ENCODE measurements at regions not wholly inside any gene's neighbourhood (a gene's known extent, or its start where the extent isn't known, plus 50 kb on each side); places are given as distances from the start of the nearest gene placed in this dataset.

- DNase-seq, result no peak
Measured at GRCh38 chr13:38520041-38520440, 166.8 kb upstream of the FREM2 start.

DNA sequence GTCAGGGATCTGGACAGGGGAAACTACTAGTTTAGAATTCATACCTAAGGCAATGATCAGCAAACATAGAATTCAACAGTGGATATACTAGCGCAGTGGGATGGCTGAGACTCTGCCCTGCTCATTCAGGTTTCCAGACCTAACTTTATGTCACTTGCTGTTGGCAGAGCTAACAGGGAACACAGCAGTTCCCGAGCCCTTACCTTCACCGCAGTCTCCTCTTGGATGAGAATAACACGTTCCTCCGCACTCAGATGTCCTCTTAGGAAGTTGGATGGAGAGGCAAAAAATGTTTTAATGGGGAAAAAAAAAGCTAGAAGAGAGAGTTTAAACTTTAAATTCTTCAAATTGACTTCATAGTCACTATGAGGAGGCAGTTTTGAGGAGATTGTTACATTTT, 159.7 kb upstream of the FREM2 start:
- no peak for DNase-seq

DNA sequence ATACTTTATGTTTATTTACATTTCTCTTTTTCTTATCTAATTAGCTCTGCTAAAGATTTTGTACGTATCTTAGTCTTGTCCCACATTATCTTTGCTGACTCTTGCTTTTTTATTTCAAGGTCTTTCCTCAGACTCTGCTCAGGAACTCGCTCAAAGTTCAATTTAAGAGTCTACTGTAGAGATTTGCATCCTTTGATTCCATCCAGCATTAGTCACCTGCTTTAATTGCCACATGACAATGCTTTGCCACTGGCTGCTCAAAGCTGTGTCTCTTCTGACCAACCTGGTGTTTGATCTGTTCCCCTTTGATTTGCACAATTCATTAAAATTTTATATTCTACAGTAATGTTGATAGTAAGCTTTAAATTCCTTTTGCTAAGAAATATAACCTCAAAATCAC, 157.9 kb upstream of the FREM2 start:
- peak; percentile 49 for DNase-seq

GRCh38 chr13:38530492-38530891, 156.4 kb upstream of the FREM2 start:
- DNase-seq, result peak; percentile 5

GRCh38 chr13:38535261-38535660, 151.6 kb upstream of the FREM2 start:
- DNase-seq, result peak; percentile 92

GRCh38 chr13:38537051-38537450, 149.8 kb upstream of the FREM2 start:
- DNase-seq, result no peak

GRCh38 chr13:38538422-38538821, 148.5 kb upstream of the FREM2 start:
- peak; percentile 87 for DNase-seq

- DNase-seq, result no peak
Measured at GRCh38 chr13:38539632-38540031, 147.2 kb upstream of the FREM2 start.

GRCh38 chr13:38542601-38543000, 144.3 kb upstream of the FREM2 start:
- DNase-seq, result no peak

DNA sequence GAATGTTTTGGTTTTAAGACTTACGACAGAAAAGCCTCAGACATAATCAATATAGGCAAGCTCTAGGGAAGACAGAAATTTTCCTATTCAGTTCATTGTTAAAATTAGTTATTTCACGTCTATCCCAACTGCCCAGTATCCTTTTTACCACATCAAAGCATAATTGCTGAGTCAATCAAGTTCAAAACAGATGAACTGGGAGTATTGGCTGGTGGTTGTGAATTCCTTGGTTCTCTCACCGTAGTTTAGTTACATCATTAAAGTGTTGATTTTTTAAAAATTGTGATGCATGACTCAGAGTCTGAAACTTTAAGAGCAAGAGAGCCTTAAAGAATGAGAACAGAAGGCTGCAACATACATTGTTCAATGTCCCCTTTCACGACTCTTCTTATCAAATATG, 143.3 kb upstream of the FREM2 start:
- no peak for DNase-seq

- DNase-seq, result no peak
Measured at GRCh38 chr13:38563739-38564138, 123.1 kb upstream of the FREM2 start.

DNA sequence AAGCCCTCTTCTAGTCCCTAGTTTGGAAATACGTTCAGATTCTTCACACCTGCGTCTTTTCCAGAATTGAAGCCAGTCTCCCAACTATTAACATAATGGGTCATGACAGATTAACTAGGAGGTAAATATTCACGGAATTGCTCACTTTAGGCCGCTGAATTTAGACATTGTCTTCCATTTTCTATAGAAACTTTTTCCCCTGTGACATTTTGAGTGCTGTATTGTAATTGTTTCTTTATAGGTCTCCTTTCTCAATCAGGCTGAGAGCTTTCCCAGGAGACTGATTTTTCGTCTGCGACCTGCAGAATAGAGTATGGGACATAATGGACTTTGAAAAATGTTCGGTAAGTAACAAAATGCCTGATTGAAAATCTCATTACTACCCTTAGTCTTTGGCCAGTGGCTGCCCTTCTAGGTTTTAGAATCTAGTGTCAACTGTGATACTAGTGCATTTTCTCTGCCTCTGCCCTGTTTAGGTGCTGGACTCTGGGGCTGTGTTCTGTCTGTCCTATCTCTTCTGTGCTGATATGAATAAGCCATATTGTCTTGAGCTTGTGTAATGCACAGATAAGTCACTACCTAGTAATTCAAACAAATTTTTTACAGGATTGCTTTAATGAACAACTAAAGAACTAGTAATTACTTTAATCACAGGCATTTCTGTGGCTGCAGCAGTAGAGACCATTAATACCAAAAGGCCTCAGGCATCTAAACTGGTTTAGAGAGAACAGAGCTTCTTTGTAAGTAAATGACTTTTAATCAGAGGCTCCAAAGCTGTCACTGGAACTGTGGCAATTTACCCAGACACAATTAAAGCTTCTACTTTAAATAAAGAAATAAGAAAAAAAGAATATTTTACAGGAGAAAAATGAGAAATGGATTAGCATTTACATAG, 122.4 kb upstream of the FREM2 start:
- peak; percentile 80 for DNase-seq

DNA sequence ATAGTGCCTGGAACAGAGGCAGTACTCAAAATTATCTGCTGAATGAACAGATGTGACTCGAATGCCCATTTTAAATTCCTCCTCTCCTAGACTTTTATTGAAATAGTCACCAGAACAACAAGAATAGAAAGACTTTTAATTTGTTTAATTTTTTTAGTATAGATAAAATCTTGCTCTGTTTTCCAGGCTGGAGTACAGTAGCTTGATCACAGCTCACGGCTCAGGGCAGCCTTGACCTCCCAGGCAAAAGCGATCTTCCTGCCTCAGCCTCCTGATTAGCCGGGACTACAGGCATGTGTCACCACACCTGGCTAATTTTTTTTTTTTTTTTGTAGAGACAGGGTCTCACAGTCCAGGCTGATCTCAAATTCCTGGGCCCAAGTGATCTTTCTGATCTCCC, 120.9 kb upstream of the FREM2 start:
- no peak for DNase-seq

- peak; percentile 81 for DNase-seq
Measured at GRCh38 chr13:38566519-38566918, 120.4 kb upstream of the FREM2 start.

GRCh38 chr13:38570706-38571105, 116.2 kb upstream of the FREM2 start:
- no peak for DNase-seq

- DNase-seq, result no peak
Measured at GRCh38 chr13:38575427-38575826, 111.5 kb upstream of the FREM2 start.

DNA sequence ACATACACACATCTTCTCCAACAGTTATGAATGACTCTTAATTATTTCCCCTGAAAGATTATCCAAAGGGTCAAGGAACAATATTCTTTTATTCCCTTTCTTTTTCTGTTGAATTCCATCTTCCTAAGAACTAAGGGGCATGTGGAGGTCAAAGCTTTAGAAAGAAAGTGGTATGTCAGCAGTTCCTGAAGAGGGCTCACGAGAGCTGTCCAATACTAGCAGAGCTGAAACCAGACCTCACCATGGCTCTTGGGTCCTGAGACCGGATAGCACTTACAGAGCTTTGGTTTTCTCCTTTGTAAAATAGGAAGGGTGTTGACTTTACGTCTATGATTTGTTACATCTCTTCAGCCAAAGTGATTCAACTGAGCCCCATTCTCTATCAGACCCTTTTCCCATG, 109.8 kb upstream of the FREM2 start:
- no peak for DNase-seq

DNA sequence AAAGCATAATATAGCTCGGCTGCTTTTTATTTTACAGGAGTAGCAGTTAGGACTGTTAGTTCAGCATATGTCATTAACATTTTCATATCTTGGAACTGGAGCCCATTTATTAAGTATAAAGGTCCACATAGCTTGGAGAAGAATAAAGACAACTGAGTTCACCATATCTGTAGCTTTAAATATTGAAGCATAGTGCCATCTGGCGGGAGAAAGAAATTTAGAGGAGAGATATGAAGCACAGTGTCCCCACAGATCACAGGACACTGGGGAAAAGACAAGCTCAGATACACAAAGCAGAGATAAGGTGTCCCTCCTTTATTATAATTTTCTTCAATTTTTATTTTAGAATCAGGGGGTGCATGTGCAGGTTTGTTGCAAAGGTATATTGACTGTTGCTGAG, 104.7 kb upstream of the FREM2 start:
- DNase-seq, result peak; percentile 72

- DNase-seq, result no peak
Measured at GRCh38 chr13:38590230-38590629, 96.6 kb upstream of the FREM2 start.

DNA sequence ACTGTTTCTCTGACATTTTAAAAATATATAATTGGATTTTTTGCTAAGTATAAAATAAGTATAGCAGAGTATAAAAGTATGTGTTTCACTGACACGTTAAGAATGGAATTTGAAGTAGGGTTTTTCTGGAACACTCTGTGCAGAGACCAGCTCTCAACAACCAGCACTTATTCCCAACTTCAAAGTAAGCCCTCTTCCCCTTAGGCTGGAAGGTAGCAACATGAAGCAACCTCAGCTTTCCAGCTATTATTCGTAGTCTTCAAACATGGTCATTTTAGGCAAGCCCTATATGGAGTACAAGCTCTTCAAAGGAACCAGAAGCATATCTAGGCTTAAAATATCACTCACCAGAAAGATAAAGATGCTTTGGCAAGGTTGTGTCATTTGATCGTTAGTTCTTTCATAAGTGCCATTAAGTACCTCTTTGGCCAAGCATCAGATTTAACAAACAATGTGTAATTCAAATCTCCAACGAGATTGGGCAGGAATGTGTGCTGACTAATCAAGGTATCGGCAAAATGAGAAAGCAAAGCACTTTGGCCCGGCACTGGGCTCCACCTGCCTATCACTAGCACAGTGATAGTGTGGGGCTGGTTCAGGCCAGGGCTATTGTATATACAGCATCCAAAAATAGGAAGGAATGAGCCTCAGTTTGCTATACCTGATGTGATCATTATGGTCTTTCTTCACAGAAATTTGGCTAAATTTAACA, 95.9 kb upstream of the FREM2 start:
- DNase-seq, result peak; percentile 64

DNA sequence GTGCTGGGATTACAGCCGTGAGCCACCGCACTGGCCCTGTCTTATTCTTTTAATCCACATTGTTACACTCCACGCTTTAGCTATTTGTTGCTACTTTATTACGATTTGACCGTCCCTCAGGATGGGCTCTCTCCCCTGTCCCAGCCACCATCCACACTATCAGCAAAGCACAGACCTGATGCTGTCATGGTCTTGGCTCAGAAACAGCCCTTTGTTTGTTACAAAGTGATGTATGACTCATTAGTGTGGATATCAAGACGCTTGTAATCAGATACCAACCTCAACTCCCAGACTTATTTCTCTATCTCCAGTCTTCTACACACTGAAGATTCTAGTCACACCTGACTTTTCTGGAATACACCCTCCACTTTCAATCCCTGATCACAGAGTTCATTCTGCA, 84.6 kb upstream of the FREM2 start:
- DNase-seq, result no peak

DNA sequence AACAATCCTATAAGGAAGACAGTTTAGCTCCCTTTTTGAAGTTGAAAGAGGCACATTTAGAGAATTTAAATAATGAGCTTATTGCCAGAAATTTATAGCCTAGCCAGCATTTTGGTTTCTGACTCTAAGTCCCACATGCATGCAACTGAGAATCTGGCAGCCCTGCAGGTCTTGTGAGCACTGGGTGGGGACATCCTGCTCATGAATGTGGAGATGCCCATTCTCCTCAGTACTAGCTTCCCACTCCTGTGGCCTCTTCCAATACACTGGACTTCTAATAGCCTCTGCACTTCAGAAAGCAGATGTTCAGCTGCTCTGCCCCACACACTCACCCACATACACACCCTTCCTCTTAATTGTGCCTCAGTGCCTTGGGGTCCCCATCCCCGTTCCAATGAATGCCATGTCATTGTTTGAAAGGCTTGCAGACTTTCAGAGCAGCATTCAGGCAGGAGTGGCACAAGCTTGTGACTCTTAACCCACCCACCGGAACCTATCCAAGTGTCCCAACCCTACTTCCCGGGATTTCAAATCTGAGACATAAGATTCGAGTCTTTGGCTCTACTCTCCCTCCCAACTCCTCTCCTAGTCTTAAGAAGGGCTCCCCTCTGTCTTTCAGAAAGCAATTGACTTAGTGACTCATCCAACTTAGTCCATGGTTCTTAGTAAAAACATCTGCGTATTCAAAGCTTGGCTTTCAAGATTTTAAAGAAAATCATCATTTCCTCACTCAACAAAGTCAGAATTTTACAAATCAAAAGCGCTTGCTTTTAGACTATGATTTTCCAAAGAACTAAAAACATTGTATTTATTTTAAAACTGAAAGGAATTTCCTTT, 80.0 kb upstream of the FREM2 start:
- no peak for DNase-seq

GRCh38 chr13:38617936-38618335, 68.9 kb upstream of the FREM2 start:
- no peak for DNase-seq
